Endothelial cell of umbilical vein (primary cell): ENCODE measurements at regions not wholly inside any gene's neighbourhood (a gene's known extent, or its start where the extent isn't known, plus 50 kb on each side); places are given as distances from the start of the nearest gene placed in this dataset.

Experiments
- BruUV-seq: library from RNA; stranded (reverse); fragments of 400-500 nt; replicated peaks from 2 replicates; lab custom pipeline; 2021; lab: Mats Ljungman, UMichigan
- CTCF ChIA-PET: fragments of 300-600, 350-600 bp; sonication (Branson Sonifier 250); formaldehyde crosslinking; loops from one replicate; lab custom pipeline; 2021; ENCODE audit warnings: antibody characterized with exemption, inconsistent platforms; lab: Charles Lee
- POLR2A ChIA-PET: fragments of 300-600, 350-600 bp; sonication (Branson Sonifier 250); formaldehyde crosslinking; loops from one replicate; lab custom pipeline; 2021; ENCODE audit warnings: antibody characterized with exemption, inconsistent platforms; lab: Charles Lee
- DNase-seq: peaks from one replicate; pipeline ENCODE4 v3.0.0-alpha.2; 2011; ENCODE audit warnings: low read depth, low spot score
- FAIRE-seq: peaks from 2 replicates; lab custom pipeline; 2011; peaks lifted over from hg19 to GRCh38; lab: Jason Lieb, UNC
- H2AFZ ChIP-seq: 2 replicates; pipeline ENCODE4 v1.6.0; 2012; ENCODE audit warnings: low read depth, low read length, control low read depth, inconsistent platforms
- H3K27ac ChIP-seq: 2 replicates; pipeline ENCODE4 v1.5.1; 2011; ENCODE audit warnings: low read depth, mild to moderate bottlenecking, control low read depth, low read length, moderate library complexity; ENCODE audit not compliant: insufficient read depth
- H3K27me3 ChIP-seq, 2 experiments: 2 replicates each; pipeline versions ENCODE4 v1.6.0 to v1.6.1; 2011; ENCODE audit warnings: low read length in 2 of 2, mixed read lengths in 1 of 2; ENCODE audit not compliant: control insufficient read depth in 2 of 2, insufficient read depth in 2 of 2
- H3K36me3 ChIP-seq, 2 experiments: 2 replicates in 1 of 2; 3 replicates in 1 of 2; pipeline ENCODE4 v1.5.1; 2011; ENCODE audit warnings: low read length in 2 of 2, mild to moderate bottlenecking in 1 of 2, moderate library complexity in 1 of 2; ENCODE audit not compliant: control insufficient read depth in 2 of 2, insufficient read depth in 2 of 2; ENCODE audit errors: extremely low read depth in 1 of 2
- H3K4me1 ChIP-seq: 3 replicates; pipeline ENCODE4 v1.5.1; 2011; ENCODE audit warnings: mild to moderate bottlenecking, low read length; ENCODE audit not compliant: control insufficient read depth, insufficient read depth; ENCODE audit errors: extremely low read depth
- H3K4me2 ChIP-seq: 2 replicates; pipeline ENCODE4 v1.6.1; 2011; ENCODE audit warnings: low read length, control low read depth, mixed read lengths; ENCODE audit not compliant: insufficient read depth
- H3K4me3 ChIP-seq, 3 experiments: fragments of 200-600 bp in 1 of 3; sonication (generic), shearing (Covaris generic) in 1 of 3; replicated peaks in 1 of 3; 2 replicates each; pipeline ENCODE4 v1.5.1; 2011 to 2016; ENCODE audit warnings: control low read depth in 3 of 3, low read length in 3 of 3, mild to moderate bottlenecking in 2 of 3, inconsistent platforms in 1 of 3, low read depth in 1 of 3, moderate library complexity in 1 of 3; ENCODE audit not compliant: insufficient read depth in 1 of 3
- H3K79me2 ChIP-seq: 2 replicates; pipeline ENCODE4 v1.6.0; 2012; ENCODE audit warnings: low read length, inconsistent platforms; ENCODE audit not compliant: control insufficient read depth, insufficient read depth
- H3K9ac ChIP-seq: replicated peaks from 2 replicates; pipeline ENCODE3; 2011; ENCODE audit warnings: low read length, control low read depth; ENCODE audit not compliant: insufficient read depth; ENCODE audit errors: extremely low read depth
- H3K9me1 ChIP-seq: replicated peaks from 3 replicates; pipeline ENCODE4 v1.6.0; 2011; ENCODE audit warnings: mild to moderate bottlenecking, low read length; ENCODE audit not compliant: control insufficient read depth, insufficient read depth; ENCODE audit errors: extremely low read depth
- H3K9me3 ChIP-seq: replicated peaks from 2 replicates; pipeline ENCODE4 v1.5.1; 2012; ENCODE audit warnings: low read length, inconsistent platforms; ENCODE audit not compliant: control insufficient read depth, insufficient read depth
- H4K20me1 ChIP-seq: replicated peaks from 2 replicates; pipeline ENCODE3; 2011; ENCODE audit warnings: mild to moderate bottlenecking, low read length; ENCODE audit not compliant: control insufficient read depth, insufficient read depth; ENCODE audit errors: extremely low read depth
- EZH2 ChIP-seq: IDR thresholded peaks from 2 replicates; pipeline ENCODE4 v1.6.1; 2012; ENCODE audit warnings: borderline replicate concordance, low read depth, mild to moderate bottlenecking, moderate library complexity, low read length, inconsistent platforms; ENCODE audit not compliant: severe bottlenecking
- FOS ChIP-seq: IDR thresholded peaks from 2 replicates; pipeline ENCODE4 v1.6.1; 2011; ENCODE audit warnings: mild to moderate bottlenecking, low read length, moderate library complexity, borderline replicate concordance; ENCODE audit not compliant: insufficient read depth
- GATA2 ChIP-seq: IDR thresholded peaks from 2 replicates; pipeline ENCODE4 v1.7.0; 2011; ENCODE audit warnings: low read depth, mild to moderate bottlenecking, moderate library complexity, mixed read lengths, low read length; ENCODE audit not compliant: insufficient read length, insufficient read depth
- JUN ChIP-seq: IDR thresholded peaks from 2 replicates; pipeline ENCODE4 v1.6.1; 2011; ENCODE audit warnings: borderline replicate concordance, low read depth; ENCODE audit not compliant: insufficient read length, insufficient read depth
- MAX ChIP-seq: IDR thresholded peaks from 2 replicates; pipeline ENCODE4 v1.6.1; 2011; ENCODE audit not compliant: insufficient read depth, insufficient read length
- MYC ChIP-seq: IDR thresholded peaks from one replicate; pipeline ENCODE4 v1.6.1; 2011; ENCODE audit warnings: mild to moderate bottlenecking, low read depth, low read length
- POLR2A ChIP-seq: IDR thresholded peaks from 2 replicates; pipeline ENCODE4 v1.6.1; 2012; ENCODE audit warnings: low read depth, mild to moderate bottlenecking, control low read depth, low read length
- POLR2AphosphoS5 ChIP-seq: IDR thresholded peaks from 2 replicates; pipeline ENCODE4 v1.6.1; 2012; ENCODE audit warnings: low read depth, mild to moderate bottlenecking, control low read depth, low read length, moderate library complexity; ENCODE audit not compliant: insufficient read depth
- dilution Hi-C: fragments of 300-500 bp; cut with MboI; formaldehyde crosslinking; loops from one replicate; pipeline ENCODE4 v1.15.0; 2019; ENCODE audit warnings: low sequenced_read_pairs; ENCODE audit not compliant: extremely low pct_ligation_motif_present
- intact Hi-C: fragments of 100-400 bp; cut with micrococcal nuclease; formaldehyde crosslinking; loops from one replicate; pipeline ENCODE4 v1.10.0; 2022
- TF ChIP-seq, protein P1 (sequence below), 2 donors: IDR thresholded peaks; 1 replicate in 1 of 2; 2 replicates in 1 of 2; pipeline ENCODE4 v1.5.1; 2011; ENCODE audit warnings: low read length in 2 of 2, mild to moderate bottlenecking in 2 of 2, moderate library complexity in 2 of 2, control low read depth in 1 of 2, inconsistent platforms in 1 of 2, low read depth in 1 of 2; ENCODE audit not compliant: insufficient read depth in 1 of 2; ENCODE audit errors: extremely low read depth in 1 of 2

GRCh38 chr3:84265768-84266167 lies 693.0 kb upstream of the CADM2 start:
- Histone ChIP-seq H3K4me1 (no peaks in the 10 kb centered on the region), H2AFZ (no peak overlapping the region), H3K9me1 (no peaks in the 10 kb centered on the region), H3K79me2 (no peaks in the 10 kb centered on the region), H3K27ac (no peak overlapping the region), H3K9me3 (peaks cover 3% of the 10 kb centered on the region), H4K20me1 (no peaks in the 10 kb centered on the region), H3K4me3 (no peak overlapping the region), H3K4me2 (no peak overlapping the region), H3K27me3 (no peaks in the 10 kb centered on the region), H3K9ac (no peak overlapping the region), H3K36me3 (no peaks in the 10 kb centered on the region)
- POLR2A ChIA-PET = no interaction called here
- TF ChIP-seq MAX (no peak), GATA2 (no peak), POLR2A (no peak), JUN (no peak), POLR2AphosphoS5 (no peak), EZH2 (no peak), FOS (no peak), MYC (no peak)
- TF ChIP-seq, protein P1, sequence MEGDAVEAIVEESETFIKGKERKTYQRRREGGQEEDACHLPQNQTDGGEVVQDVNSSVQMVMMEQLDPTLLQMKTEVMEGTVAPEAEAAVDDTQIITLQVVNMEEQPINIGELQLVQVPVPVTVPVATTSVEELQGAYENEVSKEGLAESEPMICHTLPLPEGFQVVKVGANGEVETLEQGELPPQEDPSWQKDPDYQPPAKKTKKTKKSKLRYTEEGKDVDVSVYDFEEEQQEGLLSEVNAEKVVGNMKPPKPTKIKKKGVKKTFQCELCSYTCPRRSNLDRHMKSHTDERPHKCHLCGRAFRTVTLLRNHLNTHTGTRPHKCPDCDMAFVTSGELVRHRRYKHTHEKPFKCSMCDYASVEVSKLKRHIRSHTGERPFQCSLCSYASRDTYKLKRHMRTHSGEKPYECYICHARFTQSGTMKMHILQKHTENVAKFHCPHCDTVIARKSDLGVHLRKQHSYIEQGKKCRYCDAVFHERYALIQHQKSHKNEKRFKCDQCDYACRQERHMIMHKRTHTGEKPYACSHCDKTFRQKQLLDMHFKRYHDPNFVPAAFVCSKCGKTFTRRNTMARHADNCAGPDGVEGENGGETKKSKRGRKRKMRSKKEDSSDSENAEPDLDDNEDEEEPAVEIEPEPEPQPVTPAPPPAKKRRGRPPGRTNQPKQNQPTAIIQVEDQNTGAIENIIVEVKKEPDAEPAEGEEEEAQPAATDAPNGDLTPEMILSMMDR (IDR thresholded peaks at IDR 0.05; ENCODE audit: extremely low read depth in 1 of 2, insufficient read depth in 1 of 2, low read depth in 1 of 2, low read length in 2 of 2) = no peak
- dilution Hi-C loops (no loop called here), intact Hi-C loops (no loop called here)
- DNase-seq = no peak
- FAIRE-seq = no peak
- CTCF ChIA-PET = no interaction called here
- BruUV-seq = no TSS peak
